HG02973 (cell line): ENCODE measurements at regions not wholly inside any gene's neighbourhood (a gene's known extent, or its start where the extent isn't known, plus 50 kb on each side); places are given as distances from the start of the nearest gene placed in this dataset.

Experiments used
- ATAC-seq: cut with Tn5 transposase; IDR thresholded peaks from one replicate; pipeline ENCODE4 v1.9.1; 2021; ENCODE audit warnings: moderate library complexity; ENCODE audit not compliant: unreplicated experiment

- ATAC-seq = no peak
These were observed 211.4 kb upstream of the SMIM21 start for GRCh38 chr18:75638776-75639471.

DNA sequence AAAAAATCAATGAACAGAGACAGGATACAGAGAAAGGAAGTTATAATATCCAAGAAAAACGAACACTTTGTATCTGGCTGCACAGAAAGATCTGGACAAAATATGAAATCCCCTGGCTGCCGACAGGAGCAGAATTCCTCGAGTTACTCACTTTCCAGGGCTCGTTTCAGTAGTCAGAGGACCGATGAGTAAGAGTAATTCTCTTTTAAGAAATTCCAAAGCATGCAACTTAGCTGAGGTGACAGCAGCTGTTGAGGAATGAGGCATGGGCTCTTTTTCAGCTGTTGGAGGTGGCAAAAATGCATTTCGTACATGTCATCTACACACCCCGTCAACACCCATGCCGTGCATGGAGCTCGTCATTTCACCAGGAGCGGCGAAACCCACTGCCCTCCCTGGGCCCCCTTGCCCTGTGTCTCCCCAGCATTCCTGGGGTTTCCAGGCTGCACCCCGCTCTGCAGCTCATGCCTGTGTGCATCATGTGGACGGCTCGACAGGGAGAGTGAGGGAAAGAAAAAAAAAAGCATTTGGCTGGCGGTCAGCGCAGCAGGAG, 210.8 kb upstream of the SMIM21 start:
- no peak for ATAC-seq

DNA sequence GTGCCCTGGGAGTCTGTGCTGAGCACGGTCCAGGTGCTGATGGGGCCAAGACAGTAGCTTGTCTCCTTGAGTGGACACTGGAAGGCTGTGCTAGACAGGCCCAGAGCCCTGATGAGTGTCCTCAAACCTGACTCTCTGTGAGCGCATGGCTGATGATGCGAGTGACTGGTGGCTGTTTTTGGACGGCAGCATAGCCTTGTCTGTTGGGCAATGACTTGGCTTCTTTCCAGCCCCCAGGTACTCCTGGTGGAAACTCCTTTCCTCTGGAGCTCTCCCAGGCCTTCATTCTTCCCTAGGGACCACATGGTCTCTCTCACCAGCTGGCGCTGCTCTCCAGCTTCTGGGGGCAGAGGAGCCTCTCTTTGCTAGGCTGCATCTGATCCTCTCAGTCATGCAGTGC, 207.6 kb upstream of the SMIM21 start:
- no peak for ATAC-seq

DNA sequence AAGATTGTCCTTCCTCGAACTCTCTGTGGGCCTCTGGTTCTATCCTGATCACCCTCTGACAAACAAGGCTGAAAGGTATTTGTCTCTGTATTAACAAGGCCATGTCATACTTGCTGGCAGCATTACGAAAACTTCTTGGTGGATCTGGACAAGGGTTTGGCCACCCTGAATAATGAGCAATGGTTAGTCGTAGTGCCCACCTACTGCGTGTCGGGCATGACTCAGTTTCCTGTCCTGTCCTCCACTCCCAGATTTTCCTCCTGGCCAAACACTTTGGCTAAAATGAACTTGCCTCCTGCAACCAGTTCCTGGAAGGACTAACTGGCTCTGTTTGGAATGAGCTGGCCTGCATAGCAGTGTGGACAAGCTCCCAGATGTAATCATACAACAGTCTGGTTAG, 198.5 kb upstream of the SMIM21 start:
- ATAC-seq = no peak

DNA sequence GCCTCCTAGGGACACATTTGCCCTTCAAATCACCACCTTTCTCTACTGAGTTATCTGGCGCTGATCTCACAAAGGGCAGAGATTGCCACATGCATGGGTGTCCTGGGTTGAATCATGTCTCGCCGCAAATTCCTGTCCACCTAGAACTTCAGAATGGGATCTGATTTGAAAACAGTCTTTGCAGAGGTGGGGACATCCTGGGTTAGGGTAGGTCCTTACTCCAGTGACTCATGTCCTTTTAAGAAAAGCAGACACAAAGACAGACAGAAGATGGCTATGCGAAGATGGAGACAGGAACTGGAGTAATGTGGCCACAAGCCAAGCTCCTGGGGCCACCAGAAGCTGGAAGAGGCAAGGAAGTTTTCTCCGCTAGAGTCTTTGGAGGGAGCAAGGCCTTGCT, 197.4 kb upstream of the SMIM21 start:
- ATAC-seq = no peak

DNA sequence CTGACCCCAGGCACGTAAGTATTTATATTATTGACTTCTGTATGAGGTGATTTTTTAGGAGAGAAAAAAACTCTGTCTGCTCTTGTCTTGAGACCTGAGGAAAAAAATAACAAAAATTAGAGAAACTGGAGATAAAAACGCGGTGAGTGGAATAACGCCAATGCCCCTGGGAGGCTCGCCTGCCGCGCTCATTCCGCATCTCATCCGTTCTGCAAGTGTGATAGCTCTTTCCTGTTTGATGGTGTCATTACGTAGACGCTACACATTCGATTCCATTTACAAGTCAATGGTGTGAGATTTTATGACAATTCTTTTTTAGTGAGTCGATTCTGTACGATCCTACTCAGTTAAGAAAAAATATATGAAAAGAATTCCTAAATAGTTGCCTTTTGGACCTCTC, 194.3 kb upstream of the SMIM21 start:
- ATAC-seq = no peak

GRCh38 chr18:75618146-75618545, 190.6 kb upstream of the SMIM21 start:
- no peak for ATAC-seq

- no peak for ATAC-seq
These were observed 185.0 kb upstream of the SMIM21 start for GRCh38 chr18:75612456-75612855.

GRCh38 chr18:75607701-75608100, 180.2 kb upstream of the SMIM21 start:
- no peak for ATAC-seq

DNA sequence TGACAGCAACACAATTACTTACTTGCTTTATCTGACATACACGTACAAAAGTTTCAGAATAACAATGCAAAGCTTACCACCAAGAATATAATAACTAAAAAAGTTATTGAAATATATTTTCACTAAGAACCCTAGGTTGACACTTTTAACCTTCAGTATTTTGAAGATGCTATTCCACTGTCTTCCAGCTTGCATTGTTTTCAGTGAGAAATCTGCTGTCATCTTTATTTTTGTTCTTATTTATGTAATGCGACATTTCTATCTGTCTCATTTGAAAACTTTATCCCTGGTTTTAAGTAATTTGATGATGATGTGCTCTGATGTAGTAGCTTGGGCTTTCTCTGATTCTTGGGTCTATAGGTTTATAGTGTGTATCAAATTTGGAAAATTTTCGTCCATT, 165.0 kb upstream of the SMIM21 start:
- ATAC-seq = no peak

DNA sequence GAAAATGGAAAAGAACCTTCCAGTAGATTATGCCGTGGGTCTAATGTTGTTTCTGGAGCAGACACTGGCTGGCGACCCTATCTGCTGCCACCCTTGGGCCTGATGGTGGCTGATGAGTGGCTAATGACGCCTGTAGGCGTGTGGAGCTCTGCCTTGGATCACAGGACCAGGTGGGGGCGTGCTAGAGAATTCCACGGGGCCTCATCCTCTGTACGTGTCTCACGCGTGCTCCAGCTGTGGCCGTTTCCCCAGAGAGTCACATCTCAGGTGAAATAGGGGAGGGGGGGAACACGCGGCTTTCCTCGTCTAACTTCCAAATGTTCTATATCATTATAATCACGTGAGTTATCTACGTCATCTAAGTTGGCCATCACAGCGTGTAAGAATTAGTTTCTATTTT, 160.9 kb upstream of the SMIM21 start:
- ATAC-seq = no peak

- no peak for ATAC-seq
These were observed 159.6 kb upstream of the SMIM21 start for GRCh38 chr18:75587131-75587530.

DNA sequence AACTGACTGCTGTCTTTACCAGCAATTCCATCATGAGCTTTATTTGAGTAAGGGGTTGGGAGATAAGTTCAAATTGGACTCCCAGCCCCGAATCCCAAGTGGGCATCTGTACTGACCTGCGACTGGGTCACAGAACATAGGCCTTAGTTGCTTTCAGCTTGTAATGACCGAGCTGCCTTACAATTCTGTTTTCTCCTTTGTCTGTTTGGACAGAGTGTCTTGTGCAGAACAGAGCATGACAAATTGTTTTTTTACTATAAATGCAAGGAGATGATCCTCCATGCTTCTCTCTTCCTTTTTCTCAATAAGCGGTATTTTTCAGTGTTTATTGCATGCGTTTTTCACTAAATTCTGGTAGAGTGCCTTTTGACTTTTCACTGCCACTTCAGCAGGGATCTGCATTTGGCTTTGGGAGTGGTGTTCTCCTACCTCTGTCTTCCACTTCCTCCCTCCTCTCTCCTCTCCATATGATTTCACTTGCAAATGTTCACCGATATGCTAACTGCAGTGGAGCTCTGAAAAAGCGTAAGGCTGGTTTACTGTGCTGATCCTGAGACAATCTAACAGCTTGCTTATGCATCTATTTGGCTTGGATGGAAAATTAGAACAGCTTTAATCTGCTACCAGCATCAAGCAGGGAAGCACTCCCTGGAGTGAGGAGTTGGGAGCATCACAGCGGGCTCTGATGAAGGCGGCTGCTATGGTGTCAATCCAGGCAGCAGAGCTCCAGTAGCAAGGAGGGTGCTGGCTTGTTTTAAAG, 158.8 kb upstream of the SMIM21 start:
- no peak for ATAC-seq

GRCh38 chr18:75582940-75583339, 155.4 kb upstream of the SMIM21 start:
- ATAC-seq = no peak

DNA sequence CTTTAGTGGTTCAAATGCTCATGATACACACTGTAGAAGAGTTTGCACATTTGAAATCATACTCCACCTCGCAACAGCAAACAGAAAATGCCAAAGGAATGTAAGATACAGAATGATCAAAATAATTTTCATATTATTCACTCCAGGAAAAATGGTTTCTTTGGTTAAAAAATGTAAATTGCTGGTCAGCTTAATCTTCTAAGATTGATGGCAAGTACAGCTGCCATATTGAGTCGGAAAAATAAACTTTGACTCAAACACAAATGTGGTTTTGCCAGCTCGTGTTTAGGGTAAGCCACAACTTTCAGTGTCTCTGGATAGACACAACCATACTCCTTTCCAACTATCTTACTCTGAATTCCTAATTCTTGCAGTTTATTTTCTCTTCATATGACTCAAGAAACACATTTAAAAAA, 154.9 kb upstream of the SMIM21 start:
- ATAC-seq = no peak

DNA sequence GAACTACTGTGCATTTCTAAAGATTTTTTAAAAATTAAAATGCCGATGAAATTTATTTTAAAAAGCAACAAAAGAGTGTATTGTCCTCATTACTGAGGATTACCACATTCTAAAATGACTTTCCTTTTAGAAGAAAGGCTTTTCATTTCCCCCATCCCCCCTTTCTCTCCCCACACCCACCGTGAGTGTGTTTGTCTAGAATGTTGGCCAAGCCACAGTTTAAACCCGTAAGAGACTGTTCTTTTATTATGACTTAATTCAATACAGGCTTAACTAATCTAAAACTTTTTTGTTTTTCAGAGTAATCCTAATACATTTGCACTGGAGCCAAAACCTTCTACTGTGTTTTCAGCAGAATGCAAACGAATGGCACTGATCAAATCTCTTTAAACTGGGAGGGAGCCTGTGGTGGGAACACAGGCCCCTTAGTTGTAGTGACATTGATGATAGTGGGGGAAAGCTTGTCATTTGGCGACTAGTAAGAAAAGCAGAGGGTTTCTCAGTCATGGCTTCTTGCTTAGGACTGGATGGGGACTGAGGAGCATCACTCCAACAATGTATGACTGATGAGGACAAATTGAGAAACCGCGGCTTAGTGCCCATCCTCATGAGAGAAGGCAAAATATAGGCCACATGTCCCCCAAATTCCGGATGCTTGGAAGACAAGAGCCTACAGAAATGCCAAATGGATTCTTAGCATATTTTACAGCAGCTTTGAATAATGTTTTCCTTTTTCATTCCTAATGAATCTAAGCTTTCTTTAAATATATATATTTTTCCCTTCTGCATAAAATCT, 154.0 kb upstream of the SMIM21 start:
- no peak for ATAC-seq

DNA sequence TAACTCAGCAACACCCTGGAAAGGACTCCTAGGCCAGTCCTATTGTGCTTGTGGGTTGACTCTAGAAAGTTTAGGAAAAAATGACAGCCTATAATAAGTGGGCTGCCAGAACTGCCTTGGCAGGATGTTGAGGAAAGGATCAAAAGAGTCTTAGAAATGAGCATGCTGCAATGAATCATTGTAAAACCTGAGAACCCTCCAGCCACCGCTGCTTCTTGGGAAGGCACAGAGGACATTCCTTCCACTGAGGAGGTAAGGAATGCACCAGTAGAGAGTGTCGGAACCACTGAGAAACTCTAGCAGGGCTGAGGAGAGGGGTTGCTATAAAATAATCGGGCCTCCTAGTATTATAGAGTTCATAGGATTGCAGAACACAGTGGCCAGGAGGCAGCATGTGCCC, 146.7 kb upstream of the SMIM21 start:
- no peak for ATAC-seq

GRCh38 chr18:75563150-75563549, 135.6 kb upstream of the SMIM21 start:
- no peak for ATAC-seq

GRCh38 chr18:75562216-75562615, 134.7 kb upstream of the SMIM21 start:
- ATAC-seq = no peak

DNA sequence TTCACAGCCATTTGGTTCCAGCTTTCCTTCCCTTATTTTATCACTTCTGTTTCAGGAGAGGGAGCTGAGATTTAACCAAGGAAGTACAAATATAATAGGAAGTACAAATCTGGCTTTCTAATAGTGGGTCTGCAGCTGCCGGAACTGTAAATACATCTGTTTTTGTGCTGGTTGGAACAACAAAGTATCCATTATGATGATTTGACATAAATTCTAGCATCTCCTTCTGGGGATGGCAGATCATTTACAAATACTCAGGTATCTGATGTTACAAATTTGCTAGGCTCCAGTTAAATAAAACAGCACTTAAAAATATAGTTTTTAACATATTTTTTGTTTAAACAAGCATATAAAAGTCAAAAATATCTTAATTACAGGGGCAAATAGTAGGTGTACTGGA, 131.3 kb upstream of the SMIM21 start:
- no peak for ATAC-seq

DNA sequence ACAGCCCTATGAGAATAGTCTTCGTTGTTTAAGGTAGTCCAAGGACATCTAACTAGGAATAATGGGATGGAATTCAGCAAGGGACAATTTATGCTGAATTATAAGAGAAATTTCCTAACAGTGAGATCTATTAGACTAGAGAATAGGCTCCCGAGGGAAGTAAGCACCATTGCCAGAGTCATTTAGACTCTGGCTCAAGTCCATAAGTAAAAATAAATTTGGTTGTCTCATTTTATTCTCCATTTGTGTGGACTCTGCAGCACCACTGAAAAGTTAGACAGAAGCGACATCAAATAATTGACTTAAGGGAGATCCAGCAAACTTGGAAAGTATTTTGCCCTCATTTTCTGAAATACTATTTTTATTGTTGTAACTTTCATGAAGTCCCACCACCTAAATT, 129.3 kb upstream of the SMIM21 start:
- ATAC-seq = no peak
